Progenitor cell of endocrine pancreas (in vitro differentiated cells): ENCODE measurements at regions not wholly inside any gene's neighbourhood (a gene's known extent, or its start where the extent isn't known, plus 50 kb on each side); places are given as distances from the start of the nearest gene placed in this dataset.

Source experiments
- DNase-seq: peaks from one replicate; pipeline ENCODE4 v3.0.0; 2021; ENCODE audit warnings: low spot score; ENCODE audit not compliant: unreplicated experiment
- H3K27ac Mint-ChIP-seq: 2 replicates; pipeline ENCODE4 v1.8.0; 2021; ENCODE audit warnings: mild to moderate bottlenecking, moderate library complexity, mixed read lengths
- H3K27me3 Mint-ChIP-seq: 2 replicates; pipeline ENCODE4 v1.8.0; 2021; ENCODE audit warnings: mixed read lengths
- H3K36me3 Mint-ChIP-seq: 2 replicates; pipeline ENCODE4 v1.8.0; 2022; ENCODE audit warnings: mixed read lengths; ENCODE audit not compliant: insufficient read depth
- H3K4me1 Mint-ChIP-seq: 2 replicates; pipeline ENCODE4 v1.8.0; 2021; ENCODE audit warnings: low read depth, mixed read lengths
- H3K4me3 Mint-ChIP-seq: 2 replicates; pipeline ENCODE4 v1.8.0; 2021; ENCODE audit warnings: low read depth, mild to moderate bottlenecking, moderate library complexity, mixed read lengths
- H3K9me3 Mint-ChIP-seq: 2 replicates; pipeline ENCODE4 v1.8.0; 2021; ENCODE audit warnings: low read depth, mixed read lengths
- TF ChIP-seq, protein P1 (sequence below): fragments of 200-600 bp; sonication (generic); IDR thresholded peaks from one replicate; pipeline ENCODE4 v1.5.0; 2021; ENCODE audit warnings: antibody characterized with exemption, mild to moderate bottlenecking; ENCODE audit not compliant: unreplicated experiment

DNA sequence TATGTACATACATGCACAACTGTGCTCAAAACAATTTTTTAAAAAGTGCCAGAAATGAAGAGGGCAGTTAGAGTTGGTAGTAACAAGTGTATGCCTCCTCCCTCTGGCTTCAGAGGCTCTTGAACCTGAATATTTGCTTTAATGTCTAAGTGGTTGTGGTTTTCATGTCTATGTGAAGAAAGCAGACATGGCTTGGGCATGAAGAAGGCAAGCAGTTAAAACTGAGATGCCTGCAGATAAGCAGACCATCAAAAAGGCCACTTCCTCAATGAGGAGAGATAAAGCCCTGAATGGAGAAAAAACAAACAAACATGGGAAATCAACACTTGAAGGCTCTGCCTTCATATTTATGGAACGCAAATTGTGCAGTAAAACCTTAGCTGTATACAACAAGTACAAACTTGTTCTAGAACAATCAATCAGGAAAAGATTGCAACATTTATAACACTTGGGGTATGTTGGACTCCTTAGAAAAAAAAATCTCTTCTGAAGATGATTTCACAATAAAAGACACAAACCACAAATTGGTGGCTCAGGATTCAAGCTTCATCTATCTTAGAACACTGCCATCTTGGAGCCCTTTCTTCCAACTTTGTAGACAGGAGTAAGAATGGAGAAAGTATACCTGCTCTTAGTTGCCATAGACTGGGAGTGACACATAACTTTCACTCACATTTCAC, 52.7 kb upstream of the PLA2G4A start:
- H3K27ac Mint-ChIP-seq: no peak overlapping the region
- no peaks in the 10 kb centered on the region for H3K27me3 Mint-ChIP-seq
- H3K9me3 Mint-ChIP-seq: no peaks in the 10 kb centered on the region
- TF ChIP-seq, protein P1, sequence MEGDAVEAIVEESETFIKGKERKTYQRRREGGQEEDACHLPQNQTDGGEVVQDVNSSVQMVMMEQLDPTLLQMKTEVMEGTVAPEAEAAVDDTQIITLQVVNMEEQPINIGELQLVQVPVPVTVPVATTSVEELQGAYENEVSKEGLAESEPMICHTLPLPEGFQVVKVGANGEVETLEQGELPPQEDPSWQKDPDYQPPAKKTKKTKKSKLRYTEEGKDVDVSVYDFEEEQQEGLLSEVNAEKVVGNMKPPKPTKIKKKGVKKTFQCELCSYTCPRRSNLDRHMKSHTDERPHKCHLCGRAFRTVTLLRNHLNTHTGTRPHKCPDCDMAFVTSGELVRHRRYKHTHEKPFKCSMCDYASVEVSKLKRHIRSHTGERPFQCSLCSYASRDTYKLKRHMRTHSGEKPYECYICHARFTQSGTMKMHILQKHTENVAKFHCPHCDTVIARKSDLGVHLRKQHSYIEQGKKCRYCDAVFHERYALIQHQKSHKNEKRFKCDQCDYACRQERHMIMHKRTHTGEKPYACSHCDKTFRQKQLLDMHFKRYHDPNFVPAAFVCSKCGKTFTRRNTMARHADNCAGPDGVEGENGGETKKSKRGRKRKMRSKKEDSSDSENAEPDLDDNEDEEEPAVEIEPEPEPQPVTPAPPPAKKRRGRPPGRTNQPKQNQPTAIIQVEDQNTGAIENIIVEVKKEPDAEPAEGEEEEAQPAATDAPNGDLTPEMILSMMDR: no peak
- H3K4me1 Mint-ChIP-seq: peaks cover 5% of the 10 kb centered on the region
- no peak overlapping the region for H3K4me3 Mint-ChIP-seq
- DNase-seq: no peak
- no peaks in the 10 kb centered on the region for H3K36me3 Mint-ChIP-seq

DNA sequence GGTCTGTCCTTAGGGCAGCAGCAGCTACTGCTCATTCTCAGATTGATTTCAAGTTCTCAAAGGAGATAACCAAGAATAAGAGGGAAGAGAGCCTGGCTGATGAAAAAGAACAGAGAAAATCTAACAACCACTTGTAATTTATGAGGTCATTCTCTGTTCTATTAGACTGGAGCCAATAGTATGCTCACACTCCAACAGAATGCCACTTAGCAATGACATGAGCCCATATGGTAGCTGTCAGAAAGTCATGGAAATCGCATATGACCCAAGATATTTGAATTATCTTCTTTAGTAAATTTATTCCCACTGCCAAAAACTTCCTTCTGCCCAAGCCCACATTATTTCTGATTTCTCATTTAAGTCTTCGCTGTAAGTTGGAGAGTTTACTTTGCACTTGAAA, 53.7 kb upstream of the PLA2G4A start:
- Mint-ChIP-seq H3K4me1 (peaks cover 5% of the 10 kb centered on the region), H3K27ac (no peak overlapping the region), H3K36me3 (no peaks in the 10 kb centered on the region), H3K4me3 (no peak overlapping the region), H3K9me3 (no peaks in the 10 kb centered on the region), H3K27me3 (no peaks in the 10 kb centered on the region)
- no peak for DNase-seq
- TF ChIP-seq, protein P1: no peak

DNA sequence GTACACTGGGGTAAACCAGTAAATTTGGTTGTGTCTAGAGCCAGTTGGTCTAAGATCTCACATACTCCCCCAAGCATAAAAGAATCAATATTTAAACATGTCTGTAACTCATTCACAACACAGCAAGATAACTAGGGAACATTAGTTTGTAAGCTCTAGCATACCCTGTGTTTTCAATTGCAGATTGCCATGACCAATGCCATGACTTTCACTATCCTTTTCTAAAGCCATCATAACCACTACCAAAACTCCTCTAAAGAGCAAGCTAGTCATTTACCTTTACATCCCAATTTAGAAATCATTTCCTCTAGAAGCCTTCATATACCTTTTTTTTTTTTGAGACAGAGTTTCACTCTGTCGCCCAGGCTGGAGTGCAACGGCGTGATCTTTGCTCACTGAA, 56.5 kb upstream of the PLA2G4A start:
- Mint-ChIP-seq H3K27me3 (no peaks in the 10 kb centered on the region), H3K9me3 (no peaks in the 10 kb centered on the region), H3K36me3 (no peaks in the 10 kb centered on the region), H3K4me3 (no peak overlapping the region), H3K4me1 (peaks cover 5% of the 10 kb centered on the region), H3K27ac (no peak overlapping the region)
- DNase-seq: no peak
- TF ChIP-seq, protein P1: no peak

DNA sequence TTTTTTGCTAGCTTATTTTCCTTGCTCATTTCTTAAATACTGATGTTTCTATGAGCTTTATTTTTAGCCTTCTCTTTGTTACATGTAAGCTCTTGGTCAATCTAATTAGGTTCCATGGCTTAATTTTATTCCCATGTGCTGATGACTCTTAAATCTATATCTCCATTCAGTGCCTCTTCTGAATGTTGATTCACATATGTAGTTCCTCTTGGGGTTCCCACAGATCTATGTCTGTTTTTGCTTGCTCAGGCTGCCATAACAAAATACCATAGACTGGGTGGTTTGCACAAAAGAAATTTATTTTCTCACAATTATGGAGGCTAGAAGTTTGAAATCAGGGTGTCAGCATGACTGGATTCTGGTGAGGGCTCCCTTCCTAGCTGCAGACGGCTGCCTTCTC, 58.3 kb upstream of the PLA2G4A start:
- H3K4me1 Mint-ChIP-seq: peaks cover 5% of the 10 kb centered on the region
- H3K4me3 Mint-ChIP-seq: no peak overlapping the region
- no peak for DNase-seq
- TF ChIP-seq, protein P1: no peak
- H3K27me3 Mint-ChIP-seq: no peaks in the 10 kb centered on the region
- H3K27ac Mint-ChIP-seq: no peak overlapping the region
- no peaks in the 10 kb centered on the region for H3K9me3 Mint-ChIP-seq
- no peaks in the 10 kb centered on the region for H3K36me3 Mint-ChIP-seq

DNA sequence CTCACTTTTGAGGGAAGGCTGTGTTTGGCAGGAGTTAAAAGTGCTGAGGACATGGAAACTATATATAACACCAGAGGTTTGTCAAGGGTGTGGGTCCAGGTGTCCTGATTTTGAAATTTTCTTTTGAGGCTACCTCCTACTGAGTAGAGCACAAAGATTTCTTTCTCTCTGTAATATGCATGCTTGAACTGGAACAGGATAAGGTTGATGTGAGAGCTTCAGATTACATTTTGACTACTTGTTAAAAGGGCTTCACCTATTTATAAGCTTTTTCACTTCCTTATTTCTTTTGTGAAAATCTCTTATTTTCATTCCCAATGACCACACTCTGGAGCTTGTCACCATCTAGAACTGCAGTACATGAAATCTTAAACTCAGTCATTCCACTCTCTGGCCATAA, 59.8 kb upstream of the PLA2G4A start:
- Mint-ChIP-seq H3K27me3 (no peaks in the 10 kb centered on the region), H3K4me1 (peaks cover 5% of the 10 kb centered on the region)

More for the DNA sequence above, 59.8 kb upstream of the PLA2G4A start:
- no peaks in the 10 kb centered on the region for H3K9me3 Mint-ChIP-seq
- no peak overlapping the region for H3K27ac Mint-ChIP-seq
- no peak overlapping the region for H3K4me3 Mint-ChIP-seq
- TF ChIP-seq, protein P1: no peak
- H3K36me3 Mint-ChIP-seq: no peaks in the 10 kb centered on the region
- no peak for DNase-seq
